ENCODE measurements at regions not wholly inside any gene's neighbourhood (a gene's known extent, or its start where the extent isn't known, plus 50 kb on each side); places are given as distances from the start of the nearest gene placed in this dataset.

DNA sequence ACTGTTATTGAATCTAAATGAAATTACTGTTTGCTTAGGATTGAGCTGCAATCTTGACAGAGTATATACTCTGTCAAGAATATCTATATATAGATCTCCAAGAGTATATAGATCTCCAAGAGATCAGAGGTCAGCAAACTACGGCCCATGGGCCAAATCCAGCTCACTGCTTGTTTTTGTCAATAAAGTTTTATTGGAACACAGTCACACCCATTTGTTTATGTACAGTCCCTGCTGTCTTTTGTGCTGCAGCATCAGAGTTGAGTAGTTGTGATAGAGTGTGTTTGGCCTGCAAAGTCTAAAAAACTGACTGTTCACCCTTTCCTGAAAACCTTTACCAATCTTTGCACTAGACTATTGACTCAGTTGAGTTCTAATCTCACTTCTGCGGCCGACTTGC lies 66.3 kb upstream of the NPVF start:
- TF ChIP-seq, protein P1, sequence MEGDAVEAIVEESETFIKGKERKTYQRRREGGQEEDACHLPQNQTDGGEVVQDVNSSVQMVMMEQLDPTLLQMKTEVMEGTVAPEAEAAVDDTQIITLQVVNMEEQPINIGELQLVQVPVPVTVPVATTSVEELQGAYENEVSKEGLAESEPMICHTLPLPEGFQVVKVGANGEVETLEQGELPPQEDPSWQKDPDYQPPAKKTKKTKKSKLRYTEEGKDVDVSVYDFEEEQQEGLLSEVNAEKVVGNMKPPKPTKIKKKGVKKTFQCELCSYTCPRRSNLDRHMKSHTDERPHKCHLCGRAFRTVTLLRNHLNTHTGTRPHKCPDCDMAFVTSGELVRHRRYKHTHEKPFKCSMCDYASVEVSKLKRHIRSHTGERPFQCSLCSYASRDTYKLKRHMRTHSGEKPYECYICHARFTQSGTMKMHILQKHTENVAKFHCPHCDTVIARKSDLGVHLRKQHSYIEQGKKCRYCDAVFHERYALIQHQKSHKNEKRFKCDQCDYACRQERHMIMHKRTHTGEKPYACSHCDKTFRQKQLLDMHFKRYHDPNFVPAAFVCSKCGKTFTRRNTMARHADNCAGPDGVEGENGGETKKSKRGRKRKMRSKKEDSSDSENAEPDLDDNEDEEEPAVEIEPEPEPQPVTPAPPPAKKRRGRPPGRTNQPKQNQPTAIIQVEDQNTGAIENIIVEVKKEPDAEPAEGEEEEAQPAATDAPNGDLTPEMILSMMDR (IDR thresholded peaks at IDR 0.05) = no peak
- Histone ChIP-seq H3K4me3 (no peak overlapping the region), H3K27ac (no peak overlapping the region)
- DNase-seq (ENCODE audit: low spot score) = no peak

DNA sequence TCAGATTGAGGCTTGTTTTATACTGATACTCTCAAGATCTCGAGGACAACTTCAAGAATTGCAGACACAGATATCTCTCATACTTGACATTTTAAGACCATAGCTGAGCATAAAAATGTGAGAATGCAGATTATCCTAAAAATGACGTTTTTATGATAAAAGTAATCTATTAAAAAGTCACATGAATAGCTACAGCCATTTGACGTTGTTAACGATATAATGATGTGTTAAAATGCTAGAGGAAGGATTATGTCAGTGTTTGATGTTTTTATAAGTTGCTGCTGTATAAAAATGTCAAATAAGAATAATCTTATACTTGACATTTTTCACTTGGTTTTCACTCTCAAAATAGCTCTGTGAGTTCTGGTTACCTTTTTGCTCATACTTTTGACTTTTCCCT lies 67.1 kb upstream of the NPVF start:
- no peak overlapping the region for H3K27ac ChIP-seq
- no peak overlapping the region for H3K4me3 ChIP-seq
- no peak for DNase-seq (ENCODE audit: low spot score)
- TF ChIP-seq, protein P1 (IDR thresholded peaks at IDR 0.05) = no peak

GRCh38 chr7:25296086-25296485 lies 67.8 kb upstream of the NPVF start:
- TF ChIP-seq, protein P1 (IDR thresholded peaks at IDR 0.05) = no peak
- DNase-seq (ENCODE audit: low spot score) = no peak

GRCh38 chr7:25297278-25297677 lies 69.0 kb upstream of the NPVF start:
- Histone ChIP-seq H3K4me3 (no peak overlapping the region), H3K27ac (no peak overlapping the region)
- TF ChIP-seq, protein P1 (IDR thresholded peaks at IDR 0.05) = no peak
- DNase-seq (ENCODE audit: low spot score) = no peak

More at GRCh38 chr7:25296086-25296485, 67.8 kb upstream of the NPVF start:
- Histone ChIP-seq H3K27ac (no peak overlapping the region), H3K4me3 (no peak overlapping the region)

DNA sequence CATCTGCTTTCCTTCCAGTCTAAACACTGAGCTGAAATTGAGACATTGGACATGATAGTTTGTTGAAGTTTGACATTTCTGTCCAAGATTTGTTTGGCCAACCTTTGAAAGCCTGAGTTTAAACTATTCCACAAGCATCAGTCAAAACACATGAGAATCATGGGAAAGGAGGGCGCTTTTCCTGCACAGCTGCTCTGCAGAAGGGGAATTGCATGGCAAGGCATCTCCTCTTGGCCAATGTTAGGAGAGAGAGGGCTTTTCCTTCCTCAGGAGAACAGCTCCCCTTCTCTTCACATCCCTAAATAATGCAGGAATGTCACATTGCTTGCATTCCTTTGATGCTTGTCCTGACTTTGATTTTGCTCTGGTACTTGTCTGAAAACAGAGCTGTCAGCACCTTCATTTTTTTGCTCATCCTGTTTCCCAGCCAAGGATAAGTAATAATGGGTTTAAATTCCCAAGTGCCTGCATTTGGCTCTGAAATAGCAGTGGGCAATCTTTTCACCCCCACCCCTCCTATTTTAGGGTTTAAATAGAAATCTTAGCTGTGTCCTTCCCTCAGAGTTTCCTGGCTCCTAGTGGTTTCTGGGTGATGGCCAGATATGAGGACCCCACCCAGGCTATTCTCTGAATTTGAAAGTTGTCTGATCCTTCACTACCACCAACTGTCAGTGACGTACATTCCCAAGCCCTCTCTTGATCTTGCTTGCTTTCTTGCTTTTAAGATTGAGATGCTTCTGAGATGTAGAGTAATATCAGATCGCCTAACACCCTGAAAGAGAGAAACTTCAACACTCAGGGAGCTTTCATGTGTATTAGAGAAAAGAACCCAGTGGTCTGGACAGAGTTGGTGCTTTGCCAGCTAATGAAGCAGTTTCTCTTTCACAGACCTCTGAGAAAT lies 75.2 kb upstream of the NPVF start:
- no peak for DNase-seq (ENCODE audit: low spot score)
- TF ChIP-seq, protein P1 (IDR thresholded peaks at IDR 0.05) = no peak
- H3K27ac ChIP-seq = no peak overlapping the region
- H3K4me3 ChIP-seq = no peak overlapping the region

GRCh38 chr7:25304691-25305090 lies 76.4 kb upstream of the NPVF start:
- H3K27ac ChIP-seq = no peak overlapping the region

More at GRCh38 chr7:25304691-25305090, 76.4 kb upstream of the NPVF start:
- no peak for DNase-seq (ENCODE audit: low spot score)
- TF ChIP-seq, protein P1 (IDR thresholded peaks at IDR 0.05) = no peak
- no peak overlapping the region for H3K4me3 ChIP-seq
